ENCODE measurements at regions not wholly inside any gene's neighbourhood (a gene's known extent, or its start where the extent isn't known, plus 50 kb on each side); places are given as distances from the start of the nearest gene placed in this dataset.

- TF ChIP-seq ZC3H4 (CRISPR knock-in tag; IDR thresholded peaks at IDR 0.05; ENCODE audit: borderline replicate concordance) (no peak), PITX1 (CRISPR knock-in tag; IDR thresholded peaks at IDR 0.05) (no peak), ZBTB44 (CRISPR knock-in tag; IDR thresholded peaks at IDR 0.05) (no peak), EHMT2 (IDR thresholded peaks at IDR 0.05; ENCODE audit: borderline replicate concordance, low read depth, low read length) (no peak), HNRNPL (IDR thresholded peaks at IDR 0.05; ENCODE audit: low read depth, low read length) (no peak), SMC3 (IDR thresholded peaks at IDR 0.05; ENCODE audit: low read length) (no peak)
Observed at GRCh38 chr9:31065691-31066090, 1318.8 kb upstream of the ACO1 start (continued).

GRCh38 chr9:31067418-31067817 lies 1317.0 kb upstream of the ACO1 start:
- no peak for ATAC-seq
- Histone ChIP-seq H2AFZ (ENCODE audit: low read length) (no peak overlapping the region), H3K27ac (ENCODE audit: extremely low read length, insufficient read depth, low read length) (no peak overlapping the region), H4K20me1 (ENCODE audit: insufficient read depth, low read length) (no peaks in the 10 kb centered on the region), H3K4me3 (replicated peaks in 1 of 3; ENCODE audit: insufficient read depth in 1 of 3, low read depth in 2 of 3, low read length in 3 of 3) (no peak overlapping the region), H3K4me2 (ENCODE audit: low read depth, low read length) (no peak overlapping the region), H3K9me3 (ENCODE audit: low read length) (no peaks in the 10 kb centered on the region), H3K79me2 (ENCODE audit: insufficient read depth, low read length) (no peaks in the 10 kb centered on the region), H3K27me3 (ENCODE audit: control insufficient read depth in 1 of 2, insufficient read depth in 2 of 2, low read length in 2 of 2) (no peaks in the 10 kb centered on the region), H3K36me3 (replicated peaks in 1 of 2; ENCODE audit: control insufficient read depth in 1 of 2, insufficient read depth in 2 of 2, low read length in 2 of 2) (no peaks in the 10 kb centered on the region), H3K9ac (ENCODE audit: insufficient read depth, low read depth, low read length) (no peak overlapping the region), H3K4me1 (ENCODE audit: insufficient read depth, low read length) (no peaks in the 10 kb centered on the region)
- no TSS peak for BruUV-seq (replicated peaks)
- CTCF ChIA-PET (ENCODE audit: low intra/inter-chr PET ratio, low total read pairs), result no interaction called here
- no peak for DNase-seq (ENCODE audit: low spot score)
- no peak for FAIRE-seq
- 3% methylated on average over 2 of the region's 2 CpGs for WGBS (ENCODE audit: low lambda C conversion rate)
- POLR2A ChIA-PET, result no interaction called here
- in situ Hi-C loops (cut with HindIII; ENCODE audit: extremely low pct_ligation_motif_present, low pct_unique_long_range_greater_than_20kb) (no loop called here), intact Hi-C loops (cut with micrococcal nuclease; ENCODE audit: unreplicated experiment) (no loop called here)
- TF ChIP-seq TBL1XR1 (IDR thresholded peaks at IDR 0.05; ENCODE audit: borderline replicate concordance, low read length, partially characterized antibody), result no peak
- TF ChIP-seq ZNF234 (CRISPR knock-in tag; conservative IDR thresholded peaks at IDR 0.05), result no peak
- no peak for TF ChIP-seq RAD51 (IDR thresholded peaks at IDR 0.05; ENCODE audit: borderline replicate concordance)
- no peak for TF ChIP-seq XRCC5 (optimal IDR thresholded peaks at IDR 0.05; ENCODE audit: low read length)
- TF ChIP-seq GATAD1 (CRISPR knock-in tag; IDR thresholded peaks at IDR 0.05), result no peak
- TF ChIP-seq RARG (CRISPR knock-in tag; IDR thresholded peaks at IDR 0.05; ENCODE audit: low read depth), result no peak
- no peak for TF ChIP-seq HNRNPLL (IDR thresholded peaks at IDR 0.05; ENCODE audit: low read depth, low read length, poor library complexity, severe bottlenecking)
